Hematopoietic multipotent progenitor cell treated with erythropoietin and hydrocortisone succinate and interleukin-3 and kit ligand, for 17 days (in vitro differentiated cells): ENCODE measurements at regions not wholly inside any gene's neighbourhood (a gene's known extent, or its start where the extent isn't known, plus 50 kb on each side); places are given as distances from the start of the nearest gene placed in this dataset.

Experiments used
- DNase-seq: peaks from one replicate; pipeline ENCODE4 v3.0.0-alpha.2; 2015; ENCODE audit warnings: low spot score

DNA sequence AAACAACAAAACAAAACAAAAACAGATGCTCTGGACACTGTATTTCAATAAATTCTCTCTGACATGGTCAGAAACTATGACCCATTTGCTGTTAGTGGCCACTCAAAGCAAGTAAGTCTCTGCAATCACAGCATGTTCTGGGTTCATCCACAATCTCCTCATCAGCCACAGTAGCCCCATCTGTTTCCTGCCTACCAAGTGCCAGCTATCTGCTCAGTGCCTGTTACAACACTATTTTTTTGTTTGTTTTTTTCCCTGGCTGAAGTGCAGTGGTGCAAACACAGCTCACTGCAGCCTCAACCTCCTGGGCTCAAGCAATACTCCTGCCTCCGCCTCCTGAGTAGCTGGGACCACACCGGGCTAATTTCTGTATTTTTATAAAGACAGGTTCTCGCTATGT lies 137.9 kb downstream of the SOX9 start:
- no peak for DNase-seq

DNA sequence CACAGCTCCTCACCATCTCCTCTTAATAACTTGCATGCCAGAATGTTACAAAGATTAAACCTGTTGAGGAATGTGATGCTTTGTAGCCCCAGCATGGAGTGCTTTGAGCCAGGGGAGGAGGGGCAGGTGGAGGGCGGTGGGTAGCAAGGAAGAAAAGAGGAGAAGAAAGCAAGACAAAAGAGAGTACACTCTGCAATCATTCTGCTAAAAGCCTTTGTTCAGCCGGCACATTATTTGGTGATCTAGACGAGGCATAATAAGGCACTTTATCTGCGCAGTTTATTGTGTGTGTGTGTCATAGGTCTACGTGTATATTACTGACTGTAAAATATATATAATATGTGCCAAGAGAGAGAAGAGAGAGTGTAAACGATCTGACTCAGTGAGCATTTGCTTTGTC lies 139.1 kb downstream of the SOX9 start:
- DNase-seq = no peak

DNA sequence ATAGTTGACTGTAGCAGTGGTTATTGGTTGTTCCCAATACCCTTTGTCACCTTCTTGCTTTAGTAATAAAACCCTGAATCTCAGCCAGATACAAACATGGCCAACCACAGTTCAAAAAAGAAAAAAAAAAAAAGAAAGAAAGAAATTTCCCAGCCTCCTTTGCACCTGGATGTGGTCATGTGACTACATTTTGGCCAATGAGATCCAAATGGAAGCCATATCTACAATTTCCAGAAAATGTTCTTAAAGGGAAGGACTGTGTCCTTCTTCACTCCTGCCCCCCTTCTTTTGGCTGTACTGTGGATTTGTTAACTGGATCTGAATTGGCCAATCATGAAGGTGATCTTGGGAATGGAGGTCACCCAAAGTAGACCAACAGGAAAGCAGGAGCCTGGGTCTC lies 141.9 kb downstream of the SOX9 start:
- DNase-seq = no peak

DNA sequence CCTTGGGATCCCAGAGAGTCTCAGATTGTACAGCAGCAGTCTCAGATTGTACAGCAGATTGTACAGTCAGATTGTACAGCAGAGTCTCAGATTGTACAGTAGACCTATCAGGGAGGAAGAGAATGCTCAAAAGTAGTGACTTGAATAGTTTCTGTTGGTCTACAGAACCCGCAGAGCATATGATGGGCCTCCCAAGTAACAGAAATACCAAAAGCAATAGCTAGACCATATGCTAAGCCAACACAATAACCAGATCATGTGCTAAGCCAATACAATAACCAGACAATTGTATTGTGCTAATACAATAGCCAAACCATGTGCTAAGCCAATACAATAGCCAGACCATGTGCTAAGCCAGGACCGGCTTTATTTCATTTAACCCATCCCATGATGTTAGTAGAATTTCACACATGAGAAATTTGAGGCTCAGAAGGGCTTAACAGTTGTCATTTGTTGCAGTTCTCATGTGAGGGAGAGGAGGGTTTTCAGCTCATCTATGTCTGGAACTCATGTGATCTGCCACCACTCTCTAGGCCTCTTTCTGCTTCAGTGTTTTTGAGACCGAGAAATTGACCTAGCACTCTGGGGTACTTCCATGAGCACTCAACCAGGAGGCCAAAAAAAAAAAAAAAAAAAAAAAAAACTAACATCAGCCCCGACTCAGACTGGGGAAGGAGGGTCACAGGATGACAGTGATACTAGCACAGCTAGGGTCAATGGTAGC lies 144.0 kb downstream of the SOX9 start:
- no peak for DNase-seq

DNA sequence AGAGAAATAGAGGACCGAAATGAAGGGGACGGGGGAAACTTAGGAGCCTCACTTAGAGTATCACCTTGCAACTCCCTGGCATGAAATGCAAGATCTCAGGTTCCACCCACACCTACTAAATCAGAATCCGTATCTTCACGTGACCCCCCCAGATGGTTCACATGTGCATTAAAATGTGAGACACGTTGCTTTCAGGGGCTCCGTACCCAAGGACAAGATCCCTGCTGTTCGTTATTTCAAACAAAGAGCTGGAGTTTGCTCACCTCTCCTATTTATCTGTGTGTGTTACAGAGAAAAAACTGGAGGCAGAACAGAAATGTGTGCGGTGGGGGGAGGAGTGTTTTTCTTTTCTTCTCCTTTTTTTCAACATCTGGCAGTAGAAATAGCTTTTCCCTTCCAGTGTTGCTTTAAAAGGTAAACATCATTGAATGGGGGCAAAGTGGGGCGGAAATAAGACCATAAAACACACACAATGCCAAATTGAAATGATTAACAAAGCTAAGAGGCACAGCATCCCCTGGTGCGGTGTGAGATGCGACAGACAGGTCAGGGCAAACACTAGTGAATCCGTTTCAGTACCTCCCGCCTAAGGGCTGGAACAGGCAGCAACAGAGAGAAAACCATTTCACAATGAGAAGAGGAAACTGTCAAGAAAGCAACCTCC lies 145.4 kb downstream of the SOX9 start:
- DNase-seq = no peak

DNA sequence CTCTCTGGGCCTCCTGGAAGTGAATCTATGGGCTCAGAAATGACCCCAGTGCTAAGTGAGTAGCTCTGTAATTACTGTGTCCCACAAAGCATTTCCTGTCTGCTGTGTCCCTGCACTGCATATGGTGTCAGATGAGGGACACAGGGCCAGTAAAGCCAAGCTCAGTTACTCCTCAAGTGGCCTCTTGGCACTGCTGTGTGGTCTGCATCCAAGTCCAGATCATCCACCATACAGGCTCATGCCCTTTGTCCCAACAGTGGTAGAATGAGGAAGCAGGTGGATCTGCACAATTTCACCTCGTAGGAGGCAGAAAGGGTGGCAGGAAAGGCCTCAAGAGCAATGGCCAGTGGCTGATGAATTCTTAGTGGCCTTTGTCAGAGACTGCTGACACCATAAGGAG lies 146.8 kb downstream of the SOX9 start:
- DNase-seq = no peak

DNA sequence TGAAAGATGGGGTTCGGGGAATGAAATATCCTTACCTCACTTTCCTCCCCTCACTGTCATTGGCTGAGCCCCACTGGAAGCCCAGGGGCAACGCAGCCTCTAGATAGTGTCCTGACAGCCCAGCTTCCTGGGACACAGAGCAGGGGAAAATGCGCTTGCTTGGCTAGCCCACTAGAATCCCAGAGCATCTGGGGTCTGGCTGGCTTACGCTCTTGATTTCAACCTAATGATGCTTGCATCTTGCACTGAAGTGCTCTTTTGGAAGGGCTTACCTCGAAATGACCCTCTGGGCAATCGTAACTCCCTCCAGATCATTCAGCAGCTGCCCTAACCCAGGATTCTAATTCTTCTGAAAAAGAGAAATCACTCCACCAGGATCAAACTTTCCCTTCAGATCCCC lies 147.6 kb downstream of the SOX9 start:
- no peak for DNase-seq

DNA sequence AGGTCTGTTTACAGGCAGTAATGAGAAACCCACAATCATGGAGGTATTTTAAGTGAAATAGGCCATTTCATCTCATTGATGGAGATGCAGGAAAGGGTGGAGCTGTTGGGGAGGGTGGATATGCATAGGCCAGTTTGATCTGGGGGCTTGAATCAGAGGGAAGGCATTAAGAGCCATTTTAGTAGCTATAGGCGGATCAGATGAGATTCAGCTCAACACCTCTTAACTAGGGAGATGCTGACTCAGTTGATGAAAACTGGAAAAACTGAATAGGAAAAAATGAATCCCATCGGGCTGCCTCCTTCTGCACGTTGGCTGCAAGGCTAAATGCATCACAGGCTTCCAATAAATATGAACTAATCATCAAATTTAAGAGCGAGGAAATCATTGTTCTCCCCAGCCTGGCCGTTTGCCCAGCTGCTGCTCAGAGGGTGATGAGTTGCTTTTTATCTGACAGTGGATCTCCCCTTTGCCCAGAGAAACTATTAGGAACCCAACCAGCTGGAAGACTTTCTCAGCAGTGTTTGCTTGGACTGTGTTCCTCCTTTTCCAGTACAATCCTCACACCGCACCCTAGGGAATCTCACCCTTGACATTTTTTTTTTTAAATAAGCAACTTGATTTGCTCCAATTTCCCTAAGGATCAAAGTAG lies 149.6 kb downstream of the SOX9 start:
- no peak for DNase-seq

DNA sequence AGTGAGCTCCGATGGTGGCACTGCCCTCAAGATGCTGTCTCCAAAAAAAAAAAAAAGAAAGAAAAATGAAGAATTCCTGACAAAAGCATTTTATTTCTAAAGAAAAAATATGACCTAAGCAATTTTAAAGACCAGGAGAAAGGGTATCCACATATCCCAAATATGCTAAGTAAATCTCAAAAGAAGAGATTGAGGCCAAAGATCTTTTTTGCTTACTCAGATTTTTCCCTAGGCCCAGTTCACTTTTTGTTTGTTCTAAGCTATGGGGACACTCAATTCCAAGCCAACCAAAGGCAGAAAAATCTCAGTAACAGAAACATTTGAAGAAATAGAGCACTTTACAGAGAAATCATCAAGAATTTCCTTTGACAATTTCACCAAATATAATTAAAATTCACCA lies 150.8 kb downstream of the SOX9 start:
- no peak for DNase-seq

DNA sequence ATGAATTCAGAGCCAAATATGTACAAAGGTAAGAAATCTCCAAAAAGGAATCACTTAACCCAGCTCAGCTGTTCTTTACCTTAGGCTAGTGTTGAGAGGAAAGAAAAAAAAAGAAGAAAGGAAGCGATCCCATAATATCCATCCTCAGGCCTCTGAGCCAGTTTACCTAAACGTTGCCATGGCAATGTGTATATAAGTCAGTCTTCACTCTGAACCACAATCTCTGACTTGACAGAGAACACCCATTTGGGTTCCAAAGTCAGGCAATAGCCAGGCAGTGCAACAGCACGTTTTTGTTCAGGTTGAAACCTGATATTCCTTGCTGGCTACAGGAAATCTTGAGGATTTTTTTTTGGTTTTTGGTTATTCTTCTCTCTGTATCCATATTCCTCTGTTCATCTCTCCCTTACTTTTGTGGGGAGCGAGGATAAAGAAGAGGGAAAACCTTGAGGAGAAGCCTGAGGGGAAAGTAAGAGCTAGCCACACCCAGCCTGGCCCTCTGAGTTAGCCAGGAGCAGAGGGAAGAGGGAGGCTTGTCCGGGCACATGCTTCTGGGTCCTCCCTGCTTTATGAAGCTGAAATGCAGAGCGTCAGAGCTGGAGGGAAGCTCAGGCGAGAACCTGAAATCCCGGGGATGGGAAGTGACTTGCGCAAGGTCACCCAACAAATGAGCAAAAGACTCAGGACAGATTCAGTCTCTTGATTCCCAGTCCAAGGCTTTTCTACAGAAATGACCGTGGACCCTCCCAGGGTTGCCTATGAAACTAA lies 152.7 kb downstream of the SOX9 start:
- DNase-seq = no peak

DNA sequence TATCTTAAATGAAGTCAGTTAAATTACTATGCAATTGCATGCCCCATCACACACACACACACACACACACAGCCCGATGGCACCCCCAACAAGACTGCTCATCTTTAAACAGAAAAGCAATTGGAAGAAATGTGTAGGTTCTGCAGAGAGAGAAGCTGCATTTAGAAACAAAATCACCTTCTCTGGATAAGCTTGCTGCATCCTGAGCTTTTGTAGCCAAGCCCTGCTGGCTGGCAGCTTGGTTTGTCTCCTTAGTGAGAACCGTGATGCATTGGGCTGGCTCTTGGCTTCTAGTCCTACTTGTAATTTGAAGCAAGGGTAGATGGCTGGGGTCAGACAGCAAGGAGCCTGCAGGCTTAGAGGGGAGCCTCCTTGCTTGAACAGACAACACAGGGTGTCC lies 153.8 kb downstream of the SOX9 start:
- no peak for DNase-seq

DNA sequence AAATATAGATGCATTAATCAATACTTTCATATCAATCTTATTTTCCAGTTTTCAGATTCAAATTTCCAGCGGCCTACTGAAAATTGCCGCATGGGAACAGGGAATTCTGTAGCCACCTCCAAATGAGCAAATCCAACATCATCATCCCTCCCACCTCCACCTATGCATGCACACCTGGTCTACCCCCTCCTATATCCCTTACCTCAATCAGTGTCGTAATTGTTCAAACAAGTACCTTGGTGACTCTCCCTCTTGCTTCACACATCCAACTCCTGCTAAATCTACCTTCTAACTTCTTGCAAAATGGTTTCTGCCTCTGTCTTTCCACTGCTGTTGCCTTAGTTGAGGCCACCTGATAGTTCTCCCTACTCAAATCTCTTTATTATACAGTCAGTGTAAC lies 160.1 kb downstream of the SOX9 start:
- no peak for DNase-seq

DNA sequence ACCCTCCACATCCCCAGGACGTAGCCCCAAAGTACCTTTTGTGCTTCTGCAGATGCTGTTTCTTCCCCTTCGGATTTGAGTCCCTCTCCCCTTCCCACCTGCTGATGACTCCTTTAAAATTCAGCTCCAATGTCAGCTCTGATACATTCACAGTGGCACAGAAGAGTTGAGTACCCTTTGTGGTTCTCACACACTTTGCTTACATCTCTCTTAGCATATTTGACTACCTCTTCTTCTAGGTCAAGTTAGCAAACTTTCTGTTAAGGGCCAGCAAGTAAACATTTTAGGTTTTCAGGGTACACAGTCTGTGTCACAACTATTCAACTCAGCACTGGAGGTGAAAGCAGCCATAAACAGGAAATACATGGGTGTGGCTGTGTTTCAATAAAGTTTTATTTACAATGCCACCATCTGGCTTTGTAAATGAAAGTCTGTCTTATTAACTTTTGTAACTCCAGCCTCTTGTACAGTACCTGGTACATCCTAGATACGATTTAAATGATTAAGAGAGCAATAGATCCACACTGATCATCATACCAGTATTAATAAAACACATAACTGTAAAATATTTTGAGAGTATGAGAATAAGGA lies 161.7 kb downstream of the SOX9 start:
- no peak for DNase-seq

DNA sequence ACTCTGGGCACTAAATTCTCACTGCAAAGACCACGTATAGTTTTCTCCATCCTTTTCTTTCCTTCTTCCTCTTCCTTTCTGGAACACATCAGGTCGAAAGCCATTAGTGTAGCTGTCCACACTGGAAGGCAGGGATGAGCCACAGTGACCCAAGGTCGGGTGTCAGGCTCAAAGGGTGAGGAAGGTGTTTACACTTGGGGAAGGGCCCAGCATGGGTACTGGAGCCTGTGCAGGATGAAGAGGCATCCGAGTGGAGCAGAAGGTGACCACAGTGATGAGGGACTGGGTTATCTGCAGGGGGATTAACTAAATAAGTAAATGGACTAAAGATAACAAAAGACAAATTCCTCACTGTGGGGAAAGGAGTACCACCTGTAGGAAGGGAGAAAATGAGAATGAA lies 164.0 kb downstream of the SOX9 start:
- no peak for DNase-seq

DNA sequence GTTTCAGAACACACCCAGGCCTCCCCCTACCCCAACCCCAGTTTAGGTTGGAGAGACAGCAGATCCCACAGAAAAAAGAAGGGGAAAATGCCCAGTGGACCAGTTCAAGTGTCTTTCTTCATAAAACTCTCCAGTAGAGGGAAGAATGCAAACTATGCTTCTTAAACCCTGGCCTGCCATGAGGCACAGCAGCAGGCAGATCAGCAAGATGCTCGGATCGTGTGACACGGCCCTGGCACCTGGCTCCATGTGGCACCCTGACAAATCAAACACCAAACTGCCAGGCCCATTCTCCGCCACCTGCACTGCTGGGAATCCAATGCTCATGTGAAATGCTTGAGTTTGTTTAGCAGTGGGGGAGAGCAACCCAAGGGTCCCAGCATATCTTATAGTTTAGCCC lies 166.8 kb downstream of the SOX9 start:
- DNase-seq = no peak

DNA sequence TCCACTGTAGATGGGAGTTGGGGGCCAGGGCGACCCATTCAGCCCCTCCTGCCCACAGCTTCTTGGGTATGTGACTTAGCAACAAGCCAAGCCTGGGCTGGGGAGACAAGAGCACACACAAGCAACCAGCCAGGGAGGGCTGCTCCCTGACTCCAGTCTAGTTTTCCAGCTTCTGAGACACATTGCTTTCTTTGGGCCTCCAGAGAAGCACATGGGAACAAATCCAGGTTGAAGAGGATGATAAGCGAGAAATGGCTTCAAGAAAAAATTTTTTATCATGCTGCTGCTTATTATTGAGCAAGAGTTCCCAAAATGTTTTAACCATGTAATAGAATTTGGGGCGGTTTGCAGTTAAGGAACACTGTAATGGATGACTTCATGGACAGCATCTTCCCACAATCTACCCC lies 173.7 kb downstream of the SOX9 start:
- DNase-seq = no peak

DNA sequence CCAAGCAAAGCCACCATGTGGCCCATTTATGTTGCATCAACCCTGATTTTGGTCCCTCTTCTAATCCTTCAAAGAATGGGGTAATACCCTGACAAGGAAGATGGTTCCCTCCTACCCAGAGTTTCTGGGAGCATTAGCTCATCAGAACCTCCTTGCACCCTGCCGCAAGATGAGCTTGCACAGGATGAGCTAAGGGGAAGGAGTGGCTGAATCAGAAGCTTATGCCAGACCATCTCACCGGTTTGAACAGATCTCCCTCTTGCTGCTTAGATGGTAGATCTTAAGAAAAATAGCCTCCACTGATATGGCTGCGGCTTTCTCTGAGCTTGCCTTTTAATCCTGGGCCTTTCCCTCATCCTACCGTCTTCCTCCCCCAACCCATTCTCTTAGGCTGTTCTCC lies 175.1 kb downstream of the SOX9 start:
- DNase-seq = no peak

DNA sequence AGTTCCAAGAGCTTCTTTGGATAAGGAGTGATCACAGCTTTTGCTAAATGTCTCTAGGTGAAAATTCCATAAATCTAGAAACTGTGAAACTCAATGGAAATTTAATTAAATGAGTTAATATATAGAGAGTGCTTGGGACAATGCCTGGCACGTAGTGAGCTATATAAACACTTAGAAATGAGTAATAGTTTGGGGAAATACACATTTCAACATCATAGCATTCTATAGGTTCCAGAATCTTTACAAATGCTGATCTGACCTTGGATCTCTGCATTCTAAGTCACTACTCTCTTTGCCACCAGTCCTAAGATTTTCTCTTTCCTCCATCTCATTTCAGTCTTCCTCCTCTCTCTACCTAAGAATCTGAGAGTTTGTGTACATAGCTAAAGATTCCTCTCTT lies 175.6 kb downstream of the SOX9 start:
- DNase-seq = no peak

DNA sequence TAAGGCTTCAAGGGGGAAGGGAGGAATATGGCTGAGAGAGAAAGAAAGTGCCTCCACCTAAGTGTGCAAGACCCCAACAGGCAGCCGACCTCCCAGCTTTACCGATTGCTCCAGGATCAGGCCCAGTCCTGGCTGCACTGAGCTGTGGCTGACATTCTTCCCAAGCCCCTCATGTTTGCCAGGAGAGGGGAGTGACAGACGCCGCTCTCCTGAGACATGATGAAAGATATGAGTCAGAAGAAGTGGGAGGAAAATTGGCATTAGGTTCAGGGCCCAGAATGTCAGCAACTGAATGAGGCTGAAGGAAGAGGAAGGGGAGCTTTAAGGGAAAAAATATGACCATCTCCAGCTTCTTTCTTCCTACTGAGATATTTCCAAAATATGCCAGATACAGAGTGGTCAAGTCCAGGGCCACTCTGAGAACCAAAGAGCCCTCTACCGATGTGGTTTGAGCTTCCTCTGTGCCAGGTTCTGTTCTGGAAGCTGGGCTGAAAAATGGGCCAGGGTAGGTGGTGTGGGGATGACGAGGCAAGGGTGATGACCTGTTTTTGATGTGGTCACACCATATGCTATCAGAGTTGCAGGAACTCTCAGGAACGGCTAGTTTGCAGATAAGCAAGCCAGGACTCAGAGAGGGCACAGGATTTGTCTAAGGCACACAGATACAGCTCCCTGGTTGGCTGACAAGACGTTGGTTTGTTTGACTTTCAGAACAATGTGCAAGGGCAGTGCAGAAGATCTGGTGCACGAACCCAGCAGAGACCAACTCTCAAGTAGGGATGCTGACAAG lies 176.7 kb downstream of the SOX9 start:
- no peak for DNase-seq

DNA sequence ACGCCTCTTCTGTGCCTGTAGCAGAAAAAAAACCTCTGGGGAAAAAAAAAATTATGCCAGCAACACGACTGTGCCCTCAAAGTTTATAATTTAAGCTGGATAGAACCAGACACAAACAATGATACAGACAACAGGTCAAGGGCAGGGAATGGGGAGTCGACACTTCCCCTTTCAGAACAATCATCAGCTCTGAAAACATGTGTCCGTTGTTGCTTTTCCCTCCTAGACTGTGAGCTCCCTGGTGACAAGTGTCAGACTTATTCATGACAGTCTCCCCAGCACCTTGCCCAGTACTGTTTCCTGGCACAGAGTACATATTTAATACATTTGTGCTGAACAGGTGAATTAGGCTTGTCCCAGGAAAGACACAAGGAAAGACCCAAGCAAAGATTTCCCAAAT lies 178.3 kb downstream of the SOX9 start:
- no peak for DNase-seq

DNA sequence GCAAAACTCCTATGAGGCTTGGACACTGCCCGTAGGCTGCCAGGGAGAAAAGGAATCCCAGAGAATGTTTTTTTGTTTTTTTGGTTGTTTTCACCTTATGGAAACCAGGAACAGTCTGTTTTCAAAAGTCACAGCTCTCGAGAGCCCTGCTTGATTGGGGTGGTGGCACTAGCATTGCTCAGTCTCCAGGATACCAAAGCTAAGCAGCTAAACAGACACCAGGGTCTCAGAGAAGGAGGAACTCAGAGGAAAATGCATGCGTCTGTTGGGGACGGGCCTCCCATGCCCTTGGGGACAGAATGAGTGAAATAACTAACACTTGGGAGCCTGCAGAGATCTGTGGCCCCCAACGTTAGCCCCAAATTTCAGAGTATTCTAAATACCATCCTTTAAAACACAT lies 178.8 kb downstream of the SOX9 start:
- no peak for DNase-seq

DNA sequence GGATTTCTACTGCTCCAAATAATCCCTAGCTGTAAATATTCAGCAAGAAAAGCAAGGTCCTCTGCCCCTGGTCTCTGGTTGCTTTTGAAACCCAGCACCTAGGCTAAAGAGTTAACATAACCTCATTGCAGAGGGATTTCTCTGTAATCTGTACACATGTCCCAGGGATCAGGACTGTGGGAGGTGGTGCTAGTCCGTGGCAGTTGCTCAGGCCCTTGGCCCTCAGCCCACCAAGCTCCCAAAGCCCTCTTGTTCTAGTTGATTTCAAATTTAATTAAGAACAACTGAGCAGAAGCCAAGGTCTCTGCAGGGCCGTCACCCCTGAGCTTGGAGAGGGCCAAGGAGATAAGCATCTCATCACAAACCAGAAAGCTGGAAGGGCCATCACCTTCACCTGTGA lies 181.1 kb downstream of the SOX9 start:
- DNase-seq = no peak
